ENCODE measurements at regions not wholly inside any gene's neighbourhood (a gene's known extent, or its start where the extent isn't known, plus 50 kb on each side); places are given as distances from the start of the nearest gene placed in this dataset.

GRCh38 chr9:75229605-75230332 is 141.5 kb downstream of the OSTF1 start:
- TF ChIP-seq, protein P1, sequence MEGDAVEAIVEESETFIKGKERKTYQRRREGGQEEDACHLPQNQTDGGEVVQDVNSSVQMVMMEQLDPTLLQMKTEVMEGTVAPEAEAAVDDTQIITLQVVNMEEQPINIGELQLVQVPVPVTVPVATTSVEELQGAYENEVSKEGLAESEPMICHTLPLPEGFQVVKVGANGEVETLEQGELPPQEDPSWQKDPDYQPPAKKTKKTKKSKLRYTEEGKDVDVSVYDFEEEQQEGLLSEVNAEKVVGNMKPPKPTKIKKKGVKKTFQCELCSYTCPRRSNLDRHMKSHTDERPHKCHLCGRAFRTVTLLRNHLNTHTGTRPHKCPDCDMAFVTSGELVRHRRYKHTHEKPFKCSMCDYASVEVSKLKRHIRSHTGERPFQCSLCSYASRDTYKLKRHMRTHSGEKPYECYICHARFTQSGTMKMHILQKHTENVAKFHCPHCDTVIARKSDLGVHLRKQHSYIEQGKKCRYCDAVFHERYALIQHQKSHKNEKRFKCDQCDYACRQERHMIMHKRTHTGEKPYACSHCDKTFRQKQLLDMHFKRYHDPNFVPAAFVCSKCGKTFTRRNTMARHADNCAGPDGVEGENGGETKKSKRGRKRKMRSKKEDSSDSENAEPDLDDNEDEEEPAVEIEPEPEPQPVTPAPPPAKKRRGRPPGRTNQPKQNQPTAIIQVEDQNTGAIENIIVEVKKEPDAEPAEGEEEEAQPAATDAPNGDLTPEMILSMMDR (IDR thresholded peaks at IDR 0.05; ENCODE audit: poor library complexity) = no peak
- no peak for TF ChIP-seq EZH2 (IDR thresholded peaks at IDR 0.05; ENCODE audit: borderline replicate concordance)

Data from hepatocyte (in vitro differentiated cells).